ENCODE measurements at regions not wholly inside any gene's neighbourhood (a gene's known extent, or its start where the extent isn't known, plus 50 kb on each side); places are given as distances from the start of the nearest gene placed in this dataset.

DNA sequence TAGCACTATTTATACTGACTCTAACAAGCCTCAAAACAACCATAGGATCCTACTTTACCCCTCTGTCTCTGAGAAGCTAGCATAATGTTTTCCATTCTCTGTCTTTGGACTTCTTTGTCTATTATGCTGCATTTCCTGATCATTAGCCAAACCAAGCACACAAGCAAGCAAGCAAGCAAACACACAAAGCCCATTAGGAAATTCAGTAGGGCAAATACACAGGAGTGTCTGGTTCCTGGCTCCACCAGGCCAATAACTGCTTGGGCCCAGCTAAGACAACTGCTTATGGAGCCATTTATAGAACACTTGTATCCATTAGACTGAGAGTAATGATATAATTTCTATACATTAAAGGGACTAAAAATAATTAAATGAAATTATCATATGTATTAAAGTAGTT is 952.9 kb upstream of the EPHA7 start (continued):
- TF ChIP-seq TOX (CRISPR knock-in tag; IDR thresholded peaks at IDR 0.05; ENCODE audit: borderline replicate concordance) (no peak), ZC3H10 (CRISPR knock-in tag; IDR thresholded peaks at IDR 0.05) (no peak), TCF4 (CRISPR knock-in tag; IDR thresholded peaks at IDR 0.05; ENCODE audit: borderline replicate concordance) (no peak), RARB (CRISPR knock-in tag; IDR thresholded peaks at IDR 0.05) (no peak)

DNA sequence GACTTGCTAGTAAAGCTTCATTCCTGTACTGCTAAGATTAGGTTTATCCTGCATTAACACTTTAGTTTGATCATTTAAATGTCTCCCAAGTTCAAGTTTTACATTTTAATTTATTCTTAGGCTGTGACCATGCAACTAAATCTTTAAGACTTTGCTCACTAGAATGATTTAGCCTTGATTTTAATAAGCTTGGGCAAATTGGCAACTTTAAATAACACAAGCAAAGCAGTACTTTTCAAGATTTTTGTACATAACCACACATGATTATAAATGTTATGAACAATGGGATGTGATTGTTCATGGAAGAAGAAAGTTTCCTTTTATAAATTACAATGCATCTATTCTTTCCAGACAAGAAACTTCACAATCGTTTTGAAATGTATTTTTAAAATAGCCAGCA is 948.0 kb upstream of the EPHA7 start:
- no peak for ATAC-seq
- TF ChIP-seq CREB5 (CRISPR knock-in tag; IDR thresholded peaks at IDR 0.05; ENCODE audit: low read depth) = no peak
- TF ChIP-seq ZNF8 (CRISPR knock-in tag; IDR thresholded peaks at IDR 0.05) = no peak
- TF ChIP-seq ISL1 (CRISPR knock-in tag; IDR thresholded peaks at IDR 0.05) = no peak
- TF ChIP-seq TCF4 (CRISPR knock-in tag; IDR thresholded peaks at IDR 0.05; ENCODE audit: borderline replicate concordance) = no peak
- TF ChIP-seq SNAI2 (CRISPR knock-in tag; IDR thresholded peaks at IDR 0.05) = no peak
- TF ChIP-seq TOX (CRISPR knock-in tag; IDR thresholded peaks at IDR 0.05; ENCODE audit: borderline replicate concordance) = no peak
- TF ChIP-seq, protein P1, sequence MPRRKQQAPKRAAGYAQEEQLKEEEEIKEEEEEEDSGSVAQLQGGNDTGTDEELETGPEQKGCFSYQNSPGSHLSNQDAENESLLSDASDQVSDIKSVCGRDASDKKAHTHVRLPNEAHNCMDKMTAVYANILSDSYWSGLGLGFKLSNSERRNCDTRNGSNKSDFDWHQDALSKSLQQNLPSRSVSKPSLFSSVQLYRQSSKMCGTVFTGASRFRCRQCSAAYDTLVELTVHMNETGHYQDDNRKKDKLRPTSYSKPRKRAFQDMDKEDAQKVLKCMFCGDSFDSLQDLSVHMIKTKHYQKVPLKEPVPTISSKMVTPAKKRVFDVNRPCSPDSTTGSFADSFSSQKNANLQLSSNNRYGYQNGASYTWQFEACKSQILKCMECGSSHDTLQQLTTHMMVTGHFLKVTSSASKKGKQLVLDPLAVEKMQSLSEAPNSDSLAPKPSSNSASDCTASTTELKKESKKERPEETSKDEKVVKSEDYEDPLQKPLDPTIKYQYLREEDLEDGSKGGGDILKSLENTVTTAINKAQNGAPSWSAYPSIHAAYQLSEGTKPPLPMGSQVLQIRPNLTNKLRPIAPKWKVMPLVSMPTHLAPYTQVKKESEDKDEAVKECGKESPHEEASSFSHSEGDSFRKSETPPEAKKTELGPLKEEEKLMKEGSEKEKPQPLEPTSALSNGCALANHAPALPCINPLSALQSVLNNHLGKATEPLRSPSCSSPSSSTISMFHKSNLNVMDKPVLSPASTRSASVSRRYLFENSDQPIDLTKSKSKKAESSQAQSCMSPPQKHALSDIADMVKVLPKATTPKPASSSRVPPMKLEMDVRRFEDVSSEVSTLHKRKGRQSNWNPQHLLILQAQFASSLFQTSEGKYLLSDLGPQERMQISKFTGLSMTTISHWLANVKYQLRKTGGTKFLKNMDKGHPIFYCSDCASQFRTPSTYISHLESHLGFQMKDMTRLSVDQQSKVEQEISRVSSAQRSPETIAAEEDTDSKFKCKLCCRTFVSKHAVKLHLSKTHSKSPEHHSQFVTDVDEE (CRISPR knock-in tag; IDR thresholded peaks at IDR 0.05) = no peak
- TF ChIP-seq ZNF70 (CRISPR knock-in tag; IDR thresholded peaks at IDR 0.05) = no peak
- TF ChIP-seq CSDC2 (CRISPR knock-in tag; IDR thresholded peaks at IDR 0.05) = no peak
- TF ChIP-seq ESRRG (CRISPR knock-in tag; IDR thresholded peaks at IDR 0.05) = no peak
- no peak for TF ChIP-seq ZFP30 (CRISPR knock-in tag; IDR thresholded peaks at IDR 0.05)
- no peak for TF ChIP-seq GLIS3 (CRISPR knock-in tag; IDR thresholded peaks at IDR 0.05)
- no peak for TF ChIP-seq PPARA (CRISPR knock-in tag; IDR thresholded peaks at IDR 0.05; ENCODE audit: borderline replicate concordance)
- no peak for TF ChIP-seq RARB (CRISPR knock-in tag; IDR thresholded peaks at IDR 0.05)
- TF ChIP-seq ARNTL (CRISPR knock-in tag; IDR thresholded peaks at IDR 0.05; ENCODE audit: borderline replicate concordance, low read depth) = no peak
- TF ChIP-seq OSR1 (CRISPR knock-in tag; IDR thresholded peaks at IDR 0.05) = no peak
- TF ChIP-seq POU6F1 (CRISPR knock-in tag; IDR thresholded peaks at IDR 0.05; ENCODE audit: borderline replicate concordance, low read depth) = no peak
- no peak for TF ChIP-seq ZNF565 (CRISPR knock-in tag; conservative IDR thresholded peaks at IDR 0.05; ENCODE audit: low read depth)
- no peak for TF ChIP-seq ZC3H10 (CRISPR knock-in tag; IDR thresholded peaks at IDR 0.05)

DNA sequence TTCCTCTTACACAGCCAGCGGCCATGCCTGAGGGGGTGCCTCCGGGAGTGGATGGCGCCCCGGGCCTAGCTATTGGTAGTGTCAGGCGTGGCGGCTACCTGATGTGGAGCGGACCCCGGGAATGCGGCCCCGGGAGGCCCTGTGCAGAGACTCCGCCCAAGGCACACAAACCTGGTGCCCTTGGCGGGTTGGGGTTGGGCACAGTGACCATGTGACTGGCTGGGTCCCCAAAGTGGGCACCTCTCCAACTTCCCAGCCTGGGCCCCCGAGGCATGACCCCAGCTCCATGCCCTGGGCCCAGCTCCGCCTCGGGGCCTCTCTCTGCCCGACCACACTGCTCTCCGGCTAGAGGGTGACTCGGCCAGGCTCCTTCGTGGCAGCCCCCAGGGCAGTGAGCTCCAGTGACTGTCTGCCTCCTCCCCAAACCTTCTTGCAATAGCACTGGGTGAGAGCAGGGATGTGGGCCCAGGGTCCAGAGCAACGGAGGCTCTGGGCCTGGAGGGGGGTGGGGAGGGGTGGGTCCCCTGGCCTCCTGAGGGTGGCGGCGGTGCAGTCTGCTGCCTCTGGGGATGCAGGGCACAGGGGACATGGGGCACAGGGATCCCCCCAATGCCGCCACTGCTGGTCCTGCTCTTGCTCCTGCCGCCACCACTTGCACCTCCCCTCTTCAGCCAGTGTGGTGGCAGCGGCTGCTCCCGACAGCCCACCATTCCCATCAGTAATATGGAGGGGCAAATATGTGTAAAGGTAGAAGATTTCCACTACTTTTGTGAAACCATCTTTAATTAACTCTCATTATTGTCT is 942.9 kb upstream of the EPHA7 start:
- ATAC-seq = no peak
- TF ChIP-seq TOX (CRISPR knock-in tag; IDR thresholded peaks at IDR 0.05; ENCODE audit: borderline replicate concordance) = no peak
- no peak for TF ChIP-seq ISL1 (CRISPR knock-in tag; IDR thresholded peaks at IDR 0.05)
- TF ChIP-seq, protein P2, sequence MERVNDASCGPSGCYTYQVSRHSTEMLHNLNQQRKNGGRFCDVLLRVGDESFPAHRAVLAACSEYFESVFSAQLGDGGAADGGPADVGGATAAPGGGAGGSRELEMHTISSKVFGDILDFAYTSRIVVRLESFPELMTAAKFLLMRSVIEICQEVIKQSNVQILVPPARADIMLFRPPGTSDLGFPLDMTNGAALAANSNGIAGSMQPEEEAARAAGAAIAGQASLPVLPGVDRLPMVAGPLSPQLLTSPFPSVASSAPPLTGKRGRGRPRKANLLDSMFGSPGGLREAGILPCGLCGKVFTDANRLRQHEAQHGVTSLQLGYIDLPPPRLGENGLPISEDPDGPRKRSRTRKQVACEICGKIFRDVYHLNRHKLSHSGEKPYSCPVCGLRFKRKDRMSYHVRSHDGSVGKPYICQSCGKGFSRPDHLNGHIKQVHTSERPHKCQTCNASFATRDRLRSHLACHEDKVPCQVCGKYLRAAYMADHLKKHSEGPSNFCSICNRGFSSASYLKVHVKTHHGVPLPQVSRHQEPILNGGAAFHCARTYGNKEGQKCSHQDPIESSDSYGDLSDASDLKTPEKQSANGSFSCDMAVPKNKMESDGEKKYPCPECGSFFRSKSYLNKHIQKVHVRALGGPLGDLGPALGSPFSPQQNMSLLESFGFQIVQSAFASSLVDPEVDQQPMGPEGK (CRISPR knock-in tag; IDR thresholded peaks at IDR 0.05; ENCODE audit: borderline replicate concordance) = no peak
- no peak for TF ChIP-seq ZNF8 (CRISPR knock-in tag; IDR thresholded peaks at IDR 0.05)
- TF ChIP-seq, protein P1 (CRISPR knock-in tag; IDR thresholded peaks at IDR 0.05) = no peak
- TF ChIP-seq CREB5 (CRISPR knock-in tag; IDR thresholded peaks at IDR 0.05; ENCODE audit: low read depth) = no peak
- no peak for TF ChIP-seq ZFP3 (CRISPR knock-in tag; IDR thresholded peaks at IDR 0.05)

All from SK-N-SH treated with all-trans-retinoic acid at 6 μM for 48 hours (cell line).